ENCODE measurements at regions not wholly inside any gene's neighbourhood (a gene's known extent, or its start where the extent isn't known, plus 50 kb on each side); places are given as distances from the start of the nearest gene placed in this dataset.

DNA sequence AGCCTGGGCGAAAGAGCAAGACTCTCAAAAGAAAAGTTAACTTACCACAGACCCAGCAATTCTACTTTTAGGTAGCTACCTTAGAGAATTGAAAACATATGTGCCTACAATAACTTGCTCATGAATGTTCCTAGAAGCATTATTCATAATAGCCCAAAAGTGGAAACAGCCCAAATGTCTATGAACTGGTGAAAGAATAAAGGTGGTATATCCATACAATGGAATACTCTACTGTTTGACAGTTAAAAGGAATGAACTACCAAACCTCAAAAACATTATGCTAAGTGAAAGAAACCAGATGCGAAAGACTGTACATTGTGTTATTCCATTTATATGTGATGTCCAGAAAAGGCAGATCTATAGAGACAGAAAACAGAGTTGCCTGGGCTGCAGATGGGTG is 131.4 kb downstream of the UCHL1 start:
- TF ChIP-seq EP300 (IDR thresholded peaks at IDR 0.05), result no peak
- TF ChIP-seq, protein P1, sequence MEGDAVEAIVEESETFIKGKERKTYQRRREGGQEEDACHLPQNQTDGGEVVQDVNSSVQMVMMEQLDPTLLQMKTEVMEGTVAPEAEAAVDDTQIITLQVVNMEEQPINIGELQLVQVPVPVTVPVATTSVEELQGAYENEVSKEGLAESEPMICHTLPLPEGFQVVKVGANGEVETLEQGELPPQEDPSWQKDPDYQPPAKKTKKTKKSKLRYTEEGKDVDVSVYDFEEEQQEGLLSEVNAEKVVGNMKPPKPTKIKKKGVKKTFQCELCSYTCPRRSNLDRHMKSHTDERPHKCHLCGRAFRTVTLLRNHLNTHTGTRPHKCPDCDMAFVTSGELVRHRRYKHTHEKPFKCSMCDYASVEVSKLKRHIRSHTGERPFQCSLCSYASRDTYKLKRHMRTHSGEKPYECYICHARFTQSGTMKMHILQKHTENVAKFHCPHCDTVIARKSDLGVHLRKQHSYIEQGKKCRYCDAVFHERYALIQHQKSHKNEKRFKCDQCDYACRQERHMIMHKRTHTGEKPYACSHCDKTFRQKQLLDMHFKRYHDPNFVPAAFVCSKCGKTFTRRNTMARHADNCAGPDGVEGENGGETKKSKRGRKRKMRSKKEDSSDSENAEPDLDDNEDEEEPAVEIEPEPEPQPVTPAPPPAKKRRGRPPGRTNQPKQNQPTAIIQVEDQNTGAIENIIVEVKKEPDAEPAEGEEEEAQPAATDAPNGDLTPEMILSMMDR (IDR thresholded peaks at IDR 0.05), result no peak
